ENCODE measurements at regions not wholly inside any gene's neighbourhood (a gene's known extent, or its start where the extent isn't known, plus 50 kb on each side); places are given as distances from the start of the nearest gene placed in this dataset.

GRCh38 chr3:156617781-156618180, 56.6 kb upstream of the TIPARP start:
- DNase-seq (ENCODE audit: low spot score), result no peak
- 0 out of 2 replicates have a peak, but pooled peaks cover 5% of the 10 kb centered on the region for H3K9me2 ChIP-seq (ENCODE audit: insufficient read depth, low read length)
- no peak overlapping the region for H3K4me3 ChIP-seq (ENCODE audit: low read depth, low read length, poor library complexity, severe bottlenecking)
- H4K20me1 ChIP-seq (ENCODE audit: insufficient read depth, low read length), result no peaks in the 10 kb centered on the region
- no peak overlapping the region for H3K27ac ChIP-seq (ENCODE audit: low read depth, low read length, poor library complexity, severe bottlenecking)
- BruUV-seq (replicated peaks), result no TSS peak
- intact Hi-C loops (cut with micrococcal nuclease; ENCODE audit: unreplicated experiment), result no loop called here
- POLR2A ChIA-PET, result interaction anchor here (0.6 to 0.9 kb wide), 2 partner anchors 27 to 116 kb away, joined by 3 read pairs; no protein-coding TSS in a partner anchor
- no peak overlapping the region for H2AFZ ChIP-seq (ENCODE audit: low read length)
- H3K79me2 ChIP-seq (ENCODE audit: insufficient read depth, low read depth, low read length), result no peaks in the 10 kb centered on the region
- no peak overlapping the region for H3K4me2 ChIP-seq (ENCODE audit: low read length)
- peaks cover 5% of the 10 kb centered on the region; the same call in 1 of the 2 replicates for H3K9me3 ChIP-seq (ENCODE audit: low read length)
- H3K36me3 ChIP-seq (ENCODE audit: insufficient read depth, low read length), result no peaks in the 10 kb centered on the region
- peaks cover 3% of the 10 kb centered on the region for H3K4me1 ChIP-seq (ENCODE audit: insufficient read depth, low read length, poor library complexity, severe bottlenecking)
- no peak for TF ChIP-seq CTCF (conservative IDR thresholded peaks at IDR 0.05; ENCODE audit: low read length)
- no peak for TF ChIP-seq EZH2phosphoT487 (IDR thresholded peaks at IDR 0.05; ENCODE audit: borderline replicate concordance, low read depth, low read length)
- CTCF ChIA-PET (ENCODE audit: unreplicated experiment), result no interaction called here

- intact Hi-C loops (cut with micrococcal nuclease; ENCODE audit: unreplicated experiment), result no loop called here
- H3K4me3 ChIP-seq (ENCODE audit: low read depth, low read length, poor library complexity, severe bottlenecking), result no peak overlapping the region
- ChIA-PET POLR2A (interaction anchor here (0.6 to 1.2 kb wide), 3 partner anchors 28 to 116 kb away, joined by 3 read pairs; no protein-coding TSS in a partner anchor), CTCF (ENCODE audit: unreplicated experiment) (no interaction called here)
- no peaks in the 10 kb centered on the region for H4K20me1 ChIP-seq (ENCODE audit: insufficient read depth, low read length)
- DNase-seq (ENCODE audit: low spot score), result no peak
- no peaks in the 10 kb centered on the region for H3K79me2 ChIP-seq (ENCODE audit: insufficient read depth, low read depth, low read length)
- H3K4me2 ChIP-seq (ENCODE audit: low read length), result no peak overlapping the region
- no peak for TF ChIP-seq CTCF (conservative IDR thresholded peaks at IDR 0.05; ENCODE audit: low read length)
- TF ChIP-seq EZH2phosphoT487 (IDR thresholded peaks at IDR 0.05; ENCODE audit: borderline replicate concordance, low read depth, low read length), result no peak
- H2AFZ ChIP-seq (ENCODE audit: low read length), result no peak overlapping the region
- H3K36me3 ChIP-seq (ENCODE audit: insufficient read depth, low read length), result no peaks in the 10 kb centered on the region
- no peak overlapping the region for H3K27ac ChIP-seq (ENCODE audit: low read depth, low read length, poor library complexity, severe bottlenecking)
- H3K9me2 ChIP-seq (ENCODE audit: insufficient read depth, low read length), result 0 out of 2 replicates have a peak, but pooled peaks cover 5% of the 10 kb centered on the region
- peaks cover 3% of the 10 kb centered on the region for H3K4me1 ChIP-seq (ENCODE audit: insufficient read depth, low read length, poor library complexity, severe bottlenecking)
- peaks cover 5% of the 10 kb centered on the region; the same call in 1 of the 2 replicates for H3K9me3 ChIP-seq (ENCODE audit: low read length)
- BruUV-seq (replicated peaks), result no TSS peak
Observed at GRCh38 chr3:156617145-156617544, 57.2 kb upstream of the TIPARP start.

- Histone ChIP-seq H3K9me2 (ENCODE audit: insufficient read depth, low read length) (0 out of 2 replicates have a peak, but pooled peaks cover 5% of the 10 kb centered on the region), H3K4me1 (ENCODE audit: insufficient read depth, low read length, poor library complexity, severe bottlenecking) (peaks cover 3% of the 10 kb centered on the region), H3K4me2 (ENCODE audit: low read length) (no peak overlapping the region), H3K4me3 (ENCODE audit: low read depth, low read length, poor library complexity, severe bottlenecking) (no peak overlapping the region), H3K36me3 (ENCODE audit: insufficient read depth, low read length) (no peaks in the 10 kb centered on the region), H2AFZ (ENCODE audit: low read length) (no peak overlapping the region), H4K20me1 (ENCODE audit: insufficient read depth, low read length) (no peaks in the 10 kb centered on the region), H3K27ac (ENCODE audit: low read depth, low read length, poor library complexity, severe bottlenecking) (no peak overlapping the region), H3K9me3 (ENCODE audit: low read length) (peaks cover 5% of the 10 kb centered on the region; the same call in 1 of the 2 replicates), H3K79me2 (ENCODE audit: insufficient read depth, low read depth, low read length) (no peaks in the 10 kb centered on the region)
- no peak for DNase-seq (ENCODE audit: low spot score)
- BruUV-seq (replicated peaks), result no TSS peak
- CTCF ChIA-PET (ENCODE audit: unreplicated experiment), result no interaction called here
- POLR2A ChIA-PET, result interaction anchor here (1.1 to 2.0 kb wide), 3 partner anchors 10 to 31 kb away, joined by 3 to 11 read pairs (median 3); no protein-coding TSS in a partner anchor
- no peak for TF ChIP-seq CTCF (conservative IDR thresholded peaks at IDR 0.05; ENCODE audit: low read length)
- no peak for TF ChIP-seq EZH2phosphoT487 (IDR thresholded peaks at IDR 0.05; ENCODE audit: borderline replicate concordance, low read depth, low read length)
- intact Hi-C loops (cut with micrococcal nuclease; ENCODE audit: unreplicated experiment), result no loop called here
Observed at GRCh38 chr3:156615592-156616173, 58.7 kb upstream of the TIPARP start.
